HUES6 (cell line): ENCODE measurements at regions not wholly inside any gene's neighbourhood (a gene's known extent, or its start where the extent isn't known, plus 50 kb on each side); places are given as distances from the start of the nearest gene placed in this dataset.
"Not testable (repeated sequence)": the region's sequence is repeated elsewhere in the genome, so short reads cannot be mapped to it uniquely, and the experiment has no call there.

Source experiments
- H3K27ac ChIP-seq: 2 replicates; pipeline ENCODE4 v1.7.0; 2013; ENCODE audit warnings: low read depth, mild to moderate bottlenecking, low read length, inconsistent platforms
- H3K27me3 ChIP-seq: 2 replicates; pipeline ENCODE4 v1.6.1; 2013; ENCODE audit warnings: low read length; ENCODE audit not compliant: control insufficient read depth, insufficient read depth
- H3K36me3 ChIP-seq: 2 replicates; pipeline ENCODE4 v1.6.1; 2013; ENCODE audit warnings: low read length; ENCODE audit not compliant: control insufficient read depth, insufficient read depth
- H3K4me1 ChIP-seq: 2 replicates; pipeline ENCODE4 v1.6.1; 2013; ENCODE audit warnings: low read length; ENCODE audit not compliant: control insufficient read depth, insufficient read depth
- H3K4me3 ChIP-seq: 2 replicates; pipeline ENCODE4 v1.5.1; 2013; ENCODE audit warnings: low read depth, low read length
- H3K9ac ChIP-seq: one replicate; pipeline ENCODE4 v1.6.1; 2013; ENCODE audit warnings: mild to moderate bottlenecking, low read length
- H3K9me3 ChIP-seq: 2 replicates; pipeline ENCODE4 v1.6.1; 2013; ENCODE audit warnings: low read depth, low read length; ENCODE audit not compliant: control insufficient read depth, insufficient read depth

DNA sequence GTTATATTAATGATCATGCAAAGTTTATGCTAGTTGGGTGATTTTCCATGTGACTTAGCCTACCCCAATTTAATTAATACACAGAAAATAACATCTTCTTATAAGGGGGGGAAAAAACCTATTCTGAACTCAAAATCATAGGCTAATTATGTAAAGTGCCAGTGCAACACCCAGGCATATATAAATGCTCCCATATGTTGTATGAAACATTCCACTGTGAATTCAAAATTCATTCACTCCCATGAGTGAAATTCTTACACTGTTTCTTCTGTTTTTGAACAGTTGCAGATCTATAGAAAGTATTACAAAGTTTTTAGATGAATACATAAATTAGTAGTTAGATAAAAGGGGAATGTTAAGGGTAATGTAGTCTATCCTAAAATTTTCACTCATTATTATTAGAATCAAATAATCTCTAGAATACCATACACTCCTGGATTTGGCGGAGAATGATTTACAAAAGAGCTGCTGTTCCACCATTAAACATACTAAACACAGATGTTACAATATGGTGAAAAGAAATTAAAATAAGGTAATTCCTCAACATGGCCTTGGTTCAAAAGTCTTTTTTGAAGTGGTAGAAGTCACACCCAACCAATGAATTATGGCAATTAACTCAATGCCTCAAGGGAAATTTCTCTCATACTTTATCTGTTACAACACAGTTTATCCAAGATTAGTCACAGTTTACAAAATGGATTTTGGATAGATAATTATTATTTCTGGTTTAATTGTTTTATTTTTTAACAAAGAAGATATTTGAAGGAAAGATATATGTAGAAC is 454.1 kb upstream of the FLRT2 start:
- no peak overlapping the region for H3K27ac ChIP-seq
- H3K4me3 ChIP-seq = no peak overlapping the region
- H3K27me3 ChIP-seq = no peaks in the 10 kb centered on the region
- H3K36me3 ChIP-seq = no peaks in the 10 kb centered on the region
- H3K9me3 ChIP-seq = no peaks in the 10 kb centered on the region
- H3K4me1 ChIP-seq = no peaks in the 10 kb centered on the region
- H3K9ac ChIP-seq = no peak overlapping the region

DNA sequence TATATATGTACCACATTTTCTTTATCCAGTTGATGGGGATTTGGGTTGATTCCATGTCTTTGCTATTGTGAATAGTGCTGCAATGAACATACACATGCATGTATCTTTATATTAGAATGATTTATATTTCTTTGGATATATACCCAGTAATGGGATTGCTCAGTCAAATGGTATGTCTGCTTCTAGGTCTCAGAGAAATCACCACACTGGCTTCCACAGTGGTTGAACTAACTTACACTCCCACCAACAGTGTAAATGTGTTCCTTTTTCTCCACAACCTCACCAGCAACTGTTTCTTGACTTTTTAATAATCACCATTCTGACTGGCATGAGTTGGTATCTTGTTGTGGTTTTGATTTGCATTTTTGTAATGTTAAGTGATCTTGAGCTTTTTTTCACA is 452.2 kb upstream of the FLRT2 start:
- not testable (repeated sequence) for H3K9ac ChIP-seq, H3K36me3 ChIP-seq, H3K9me3 ChIP-seq, H3K4me1 ChIP-seq, H3K27ac ChIP-seq, H3K27me3 ChIP-seq, H3K4me3 ChIP-seq

DNA sequence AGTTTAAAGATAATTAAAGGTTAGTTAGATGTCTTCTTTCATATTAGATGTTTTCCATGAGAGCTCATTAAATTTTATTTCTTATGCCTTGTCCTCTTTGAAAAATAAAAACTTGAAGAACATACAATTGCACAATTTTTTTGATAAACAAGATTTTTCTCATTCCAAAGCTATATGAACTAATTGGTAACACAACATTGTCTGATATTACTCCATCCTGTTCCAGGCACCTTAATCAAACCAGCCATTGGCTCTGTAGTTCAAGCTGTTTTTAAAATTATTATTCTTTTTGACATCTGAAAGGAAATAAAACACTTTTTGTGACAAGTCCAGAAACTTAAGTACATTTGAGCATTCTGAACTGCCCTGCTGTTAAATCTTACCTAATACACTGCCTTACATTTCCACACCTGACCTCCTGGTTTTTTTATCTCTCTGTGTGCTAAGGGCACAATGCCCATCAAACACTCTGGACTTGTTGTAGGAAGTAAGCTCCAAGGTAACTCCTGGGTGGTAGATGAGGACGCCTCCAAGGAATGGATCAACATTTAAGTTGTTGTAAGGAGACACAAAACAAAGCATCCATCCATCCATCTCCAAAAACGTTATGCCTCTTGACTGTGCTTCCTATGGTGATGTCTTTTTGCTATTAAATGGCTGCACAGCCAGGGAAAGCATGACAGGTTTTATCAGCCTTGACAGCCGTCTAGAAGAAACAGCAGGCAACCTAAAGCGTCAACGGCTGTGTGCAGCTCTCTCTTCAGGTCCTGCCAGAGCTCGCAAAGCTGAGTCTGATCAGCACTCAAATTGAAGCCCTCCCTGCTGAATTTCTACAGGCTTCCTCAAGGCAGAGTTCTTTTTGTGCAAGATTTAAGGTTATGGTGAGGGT is 449.9 kb upstream of the FLRT2 start:
- no peak overlapping the region for H3K9ac ChIP-seq
- no peak overlapping the region for H3K4me3 ChIP-seq
- H3K27ac ChIP-seq = no peak overlapping the region
- no peaks in the 10 kb centered on the region for H3K4me1 ChIP-seq
- no peaks in the 10 kb centered on the region for H3K9me3 ChIP-seq
- H3K36me3 ChIP-seq = no peaks in the 10 kb centered on the region
- H3K27me3 ChIP-seq = no peaks in the 10 kb centered on the region

DNA sequence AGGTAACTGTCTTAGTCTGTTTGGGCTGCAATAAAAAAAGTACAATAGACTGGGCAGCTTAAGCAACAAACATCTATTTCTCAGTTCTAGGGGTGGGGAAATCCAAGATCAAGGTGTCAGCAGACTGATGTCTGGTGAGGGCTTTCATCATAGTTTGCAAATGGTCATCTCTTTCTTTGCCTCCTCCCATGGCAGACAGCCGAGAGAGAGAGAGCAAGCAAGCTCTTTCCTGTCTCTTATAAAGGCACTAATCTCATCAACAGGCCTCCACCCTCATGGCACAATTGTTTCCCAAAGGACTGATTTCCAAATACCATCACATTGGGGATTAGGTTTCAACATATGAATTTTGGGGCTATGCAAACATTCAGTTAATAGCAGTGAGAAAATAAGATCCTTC is 445.6 kb upstream of the FLRT2 start:
- Histone ChIP-seq H3K27me3 (no peaks in the 10 kb centered on the region), H3K9ac (no peak overlapping the region), H3K27ac (no peak overlapping the region), H3K4me1 (no peaks in the 10 kb centered on the region), H3K9me3 (no peaks in the 10 kb centered on the region), H3K4me3 (no peak overlapping the region), H3K36me3 (no peaks in the 10 kb centered on the region)

DNA sequence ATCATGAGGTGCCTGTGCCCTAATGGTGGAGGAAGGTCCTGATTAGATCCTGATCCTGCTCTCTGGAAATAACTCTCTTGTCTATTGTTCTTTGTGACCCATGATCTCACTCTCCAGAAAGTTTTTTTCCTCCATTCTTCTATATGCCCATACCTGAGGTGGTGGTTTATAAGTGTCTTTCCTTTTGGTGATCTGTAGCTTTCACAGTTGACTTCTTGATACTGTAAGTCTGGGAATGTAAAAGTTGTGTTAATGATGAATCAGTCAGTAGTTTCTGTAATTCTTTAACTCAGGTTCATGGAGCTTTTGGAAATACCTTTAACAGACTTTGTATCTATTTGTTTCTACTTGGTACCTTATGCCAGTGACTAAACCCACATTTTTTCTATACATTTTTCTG is 444.0 kb upstream of the FLRT2 start:
- Histone ChIP-seq H3K4me1 (no peaks in the 10 kb centered on the region), H3K9ac (no peak overlapping the region), H3K27me3 (no peaks in the 10 kb centered on the region), H3K4me3 (no peak overlapping the region), H3K36me3 (no peaks in the 10 kb centered on the region), H3K27ac (no peak overlapping the region), H3K9me3 (no peaks in the 10 kb centered on the region)

DNA sequence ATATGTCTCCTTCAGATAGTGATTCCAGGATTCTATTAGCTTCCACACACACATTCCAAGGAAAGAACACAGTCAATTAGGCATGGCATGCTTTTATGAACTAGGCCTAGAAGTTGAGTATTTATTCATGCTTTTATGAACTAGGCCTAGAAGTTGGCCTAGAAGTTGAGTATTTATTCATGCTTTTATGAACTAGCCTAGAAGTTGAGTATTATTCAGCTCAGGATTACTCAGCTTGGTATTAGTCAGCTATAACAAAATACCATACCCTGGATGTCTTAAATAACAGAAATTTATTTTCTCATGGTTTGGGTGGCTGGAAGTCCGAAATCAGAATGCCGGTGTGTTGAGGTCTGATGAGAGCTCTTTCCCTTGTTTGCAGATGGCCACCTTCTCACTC is 442.7 kb upstream of the FLRT2 start:
- H3K27ac ChIP-seq = no peak overlapping the region
- H3K27me3 ChIP-seq = no peaks in the 10 kb centered on the region
- H3K9me3 ChIP-seq = no peaks in the 10 kb centered on the region
- H3K36me3 ChIP-seq = no peaks in the 10 kb centered on the region
- H3K4me3 ChIP-seq = no peak overlapping the region
- no peak overlapping the region for H3K9ac ChIP-seq
- H3K4me1 ChIP-seq = no peaks in the 10 kb centered on the region

DNA sequence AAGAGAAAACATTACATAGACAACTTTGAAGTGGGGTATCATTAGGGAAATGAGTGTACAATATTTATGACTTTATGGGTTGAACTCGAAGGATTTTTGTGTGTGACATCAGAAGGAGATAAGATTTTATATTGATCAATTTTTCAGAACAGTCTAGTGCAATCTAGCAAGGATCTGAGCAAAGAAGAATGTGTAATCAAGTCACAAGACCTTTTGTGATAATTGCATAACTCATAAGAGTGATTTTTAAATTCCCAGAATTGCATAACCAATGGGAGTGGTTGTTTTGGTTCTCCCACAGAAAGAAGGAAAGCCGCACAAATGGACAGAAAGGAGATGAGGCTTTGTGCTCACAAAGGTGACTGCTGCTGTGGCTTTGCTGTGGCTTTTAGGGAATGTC is 441.8 kb upstream of the FLRT2 start:
- Histone ChIP-seq H3K4me3 (no peak overlapping the region), H3K9me3 (no peaks in the 10 kb centered on the region), H3K9ac (no peak overlapping the region), H3K36me3 (no peaks in the 10 kb centered on the region), H3K27me3 (no peaks in the 10 kb centered on the region), H3K27ac (no peak overlapping the region), H3K4me1 (no peaks in the 10 kb centered on the region)

DNA sequence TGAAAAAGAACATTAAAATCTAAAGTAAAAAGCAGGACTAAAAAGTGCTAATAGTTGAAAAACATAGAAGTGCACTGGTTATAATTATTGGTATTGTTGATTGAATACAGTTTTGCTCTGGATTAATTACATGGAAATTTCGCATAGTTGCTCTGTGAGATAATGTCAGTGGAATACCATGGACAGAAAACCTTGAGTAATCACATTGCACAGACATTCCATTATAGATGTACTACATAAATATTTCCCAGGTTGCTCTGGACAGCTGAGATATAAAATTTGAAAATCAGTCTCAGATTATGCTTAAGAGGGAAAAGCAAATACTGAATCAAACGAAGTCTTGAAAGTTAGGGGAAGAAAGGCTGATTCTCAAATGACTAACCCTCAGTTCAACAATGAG is 439.3 kb upstream of the FLRT2 start:
- H3K9me3 ChIP-seq = no peaks in the 10 kb centered on the region
- no peaks in the 10 kb centered on the region for H3K4me1 ChIP-seq
- no peak overlapping the region for H3K27ac ChIP-seq
- no peak overlapping the region for H3K9ac ChIP-seq
- no peaks in the 10 kb centered on the region for H3K36me3 ChIP-seq
- H3K27me3 ChIP-seq = no peaks in the 10 kb centered on the region
- H3K4me3 ChIP-seq = no peak overlapping the region

DNA sequence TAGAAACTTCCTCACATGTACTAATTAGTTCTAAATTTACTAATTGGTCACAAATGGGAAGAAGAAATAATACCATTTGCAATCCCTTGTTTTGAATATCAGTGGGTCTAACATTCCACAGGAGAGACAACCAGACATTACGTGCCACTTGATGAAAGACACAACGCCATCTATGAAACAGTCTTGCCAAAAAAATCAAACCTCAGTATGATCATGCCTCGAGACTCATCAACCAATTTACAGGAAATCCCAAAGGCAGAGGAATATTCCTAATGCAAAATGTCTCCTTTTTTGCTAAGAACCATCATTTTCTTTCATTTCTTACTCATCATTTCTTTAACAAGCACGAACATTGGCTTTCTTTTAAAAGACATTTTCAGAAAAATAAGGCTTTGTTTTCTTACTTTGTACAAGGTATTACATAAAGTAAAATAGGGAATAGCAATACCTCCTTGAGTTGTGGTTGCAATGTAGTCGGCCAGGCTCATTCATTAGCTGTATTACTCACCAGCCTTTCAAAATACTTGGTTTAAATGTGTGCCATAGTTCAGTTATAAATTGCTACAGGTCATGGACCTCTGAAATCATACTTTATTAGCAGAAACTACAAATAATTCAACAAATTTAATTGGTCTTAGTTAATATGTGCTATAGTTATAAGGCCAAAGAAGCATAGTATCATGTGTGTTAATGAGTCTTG is 436.2 kb upstream of the FLRT2 start:
- Histone ChIP-seq H3K27me3 (no peaks in the 10 kb centered on the region), H3K36me3 (no peaks in the 10 kb centered on the region), H3K4me1 (no peaks in the 10 kb centered on the region), H3K9me3 (no peaks in the 10 kb centered on the region), H3K27ac (no peak overlapping the region), H3K4me3 (no peak overlapping the region), H3K9ac (no peak overlapping the region)

DNA sequence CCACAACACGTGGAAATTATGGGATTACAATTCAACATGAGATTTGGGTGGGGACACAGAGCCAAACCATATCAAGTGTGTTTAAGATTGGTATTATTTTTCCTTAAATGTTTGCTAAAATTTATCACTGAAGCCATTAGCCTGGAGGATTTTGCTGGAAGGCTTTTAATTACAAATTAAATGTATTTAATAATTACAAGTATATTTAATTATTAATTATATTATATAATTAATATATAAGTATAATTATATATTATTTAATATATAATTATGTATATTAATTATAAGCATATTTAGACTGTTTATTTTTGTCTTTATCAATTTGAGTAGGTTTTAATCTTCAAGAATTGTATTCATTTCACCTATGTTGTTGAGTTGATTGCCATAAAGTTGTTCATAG is 427.4 kb upstream of the FLRT2 start:
- H3K27me3 ChIP-seq = no peaks in the 10 kb centered on the region
- no peak overlapping the region for H3K4me3 ChIP-seq
- no peak overlapping the region for H3K27ac ChIP-seq
- no peak overlapping the region for H3K9ac ChIP-seq
- H3K36me3 ChIP-seq = no peaks in the 10 kb centered on the region
- no peaks in the 10 kb centered on the region for H3K4me1 ChIP-seq
- no peaks in the 10 kb centered on the region for H3K9me3 ChIP-seq

DNA sequence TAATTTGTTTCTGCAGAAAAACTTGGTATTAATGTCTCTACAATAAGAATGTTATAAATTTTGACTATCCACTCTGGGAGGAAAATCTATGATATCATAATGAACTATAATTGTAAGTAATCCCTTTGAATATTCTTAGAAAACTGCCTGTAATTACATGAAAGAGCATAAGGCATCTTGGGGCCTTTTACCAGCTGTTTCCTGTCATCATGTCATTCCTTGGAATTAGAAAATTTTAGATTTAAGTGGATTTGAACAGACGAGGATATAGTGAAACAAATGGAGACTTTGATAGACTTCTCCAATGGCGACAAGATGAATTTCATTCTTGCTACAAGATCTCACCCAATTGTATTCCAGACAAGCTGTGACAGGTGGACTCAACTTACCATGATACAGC is 423.4 kb upstream of the FLRT2 start:
- Histone ChIP-seq H3K4me3 (no peak overlapping the region), H3K36me3 (no peaks in the 10 kb centered on the region), H3K4me1 (no peaks in the 10 kb centered on the region), H3K9me3 (peaks cover 7% of the 10 kb centered on the region), H3K27me3 (no peaks in the 10 kb centered on the region), H3K27ac (no peak overlapping the region), H3K9ac (no peak overlapping the region)
